ENCODE measurements at regions not wholly inside any gene's neighbourhood (a gene's known extent, or its start where the extent isn't known, plus 50 kb on each side); places are given as distances from the start of the nearest gene placed in this dataset.

DNA sequence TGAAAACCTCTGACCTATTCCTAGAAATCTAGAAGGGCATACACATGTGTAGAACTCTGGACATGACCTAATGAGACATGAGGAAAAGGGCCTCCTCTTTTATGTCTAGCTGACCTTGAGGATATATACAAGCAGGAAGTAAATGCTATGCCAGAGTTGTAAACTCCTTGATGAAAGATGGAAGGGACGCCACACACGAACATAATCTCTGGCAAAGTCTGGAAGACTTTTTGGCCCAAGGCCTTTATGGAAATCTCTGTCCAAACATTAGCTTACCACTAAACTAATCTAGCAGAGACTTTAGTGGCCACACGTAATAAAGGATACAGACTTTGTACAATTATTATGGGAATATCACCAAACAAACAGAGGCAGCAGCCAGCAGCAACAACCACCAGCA is 138.1 kb upstream of the THSD7A start:
- ATAC-seq: no peak
- DNase-seq: no peak
- Histone ChIP-seq H3K36me3 (no peaks in the 10 kb centered on the region), H3K27me3 (no peaks in the 10 kb centered on the region), H3K9me3 (peaks cover 0 to 28% (median 7%) of the 10 kb centered on the region in 12 donors), H3K27ac (no peak overlapping the region), H3K4me1 (no peaks in the 10 kb centered on the region), H3K4me3 (no peak overlapping the region)
- TF ChIP-seq, protein P1, sequence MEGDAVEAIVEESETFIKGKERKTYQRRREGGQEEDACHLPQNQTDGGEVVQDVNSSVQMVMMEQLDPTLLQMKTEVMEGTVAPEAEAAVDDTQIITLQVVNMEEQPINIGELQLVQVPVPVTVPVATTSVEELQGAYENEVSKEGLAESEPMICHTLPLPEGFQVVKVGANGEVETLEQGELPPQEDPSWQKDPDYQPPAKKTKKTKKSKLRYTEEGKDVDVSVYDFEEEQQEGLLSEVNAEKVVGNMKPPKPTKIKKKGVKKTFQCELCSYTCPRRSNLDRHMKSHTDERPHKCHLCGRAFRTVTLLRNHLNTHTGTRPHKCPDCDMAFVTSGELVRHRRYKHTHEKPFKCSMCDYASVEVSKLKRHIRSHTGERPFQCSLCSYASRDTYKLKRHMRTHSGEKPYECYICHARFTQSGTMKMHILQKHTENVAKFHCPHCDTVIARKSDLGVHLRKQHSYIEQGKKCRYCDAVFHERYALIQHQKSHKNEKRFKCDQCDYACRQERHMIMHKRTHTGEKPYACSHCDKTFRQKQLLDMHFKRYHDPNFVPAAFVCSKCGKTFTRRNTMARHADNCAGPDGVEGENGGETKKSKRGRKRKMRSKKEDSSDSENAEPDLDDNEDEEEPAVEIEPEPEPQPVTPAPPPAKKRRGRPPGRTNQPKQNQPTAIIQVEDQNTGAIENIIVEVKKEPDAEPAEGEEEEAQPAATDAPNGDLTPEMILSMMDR (IDR thresholded peaks at IDR 0.05): no peak
- TF ChIP-seq POLR2A (IDR thresholded peaks at IDR 0.05): no peak
- intact Hi-C loops (cut with DNase I): loop anchor here in 1 of 10 donors (10.0 kb wide), 1 partner anchor 65 kb away; no protein-coding TSS in a partner anchor
- WGBS, 4 donors: 40 to 59% (median 52%) methylated on average over 3 of the region's 3 CpGs

DNA sequence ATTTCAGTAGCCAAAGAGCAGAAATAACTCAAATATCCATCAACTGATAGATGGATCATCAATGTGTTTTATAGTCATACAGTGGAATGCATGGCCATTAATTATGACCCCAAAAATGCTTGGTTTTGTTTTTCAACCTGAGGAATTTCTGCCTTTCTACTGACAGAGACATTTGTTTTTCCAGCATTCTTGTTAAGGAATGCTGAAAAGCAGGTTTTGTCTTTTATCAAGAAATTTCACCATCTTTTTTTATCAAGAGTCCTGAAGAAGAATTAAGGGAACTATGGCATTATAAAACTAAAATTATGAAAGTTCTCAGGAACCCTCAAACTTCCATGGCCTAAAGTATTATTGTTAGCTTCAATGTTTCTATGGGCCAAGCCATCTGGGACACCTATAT is 153.4 kb upstream of the THSD7A start:
- TF ChIP-seq, protein P1 (IDR thresholded peaks at IDR 0.05): no peak
- TF ChIP-seq POLR2A (IDR thresholded peaks at IDR 0.05): no peak
- Histone ChIP-seq H3K27me3 (no peaks in the 10 kb centered on the region), H3K27ac (no peak overlapping the region), H3K36me3 (no peaks in the 10 kb centered on the region), H3K9me3 (peaks cover 0 to 31% (median 11%) of the 10 kb centered on the region in 12 donors), H3K4me3 (no peak overlapping the region), H3K4me1 (no peaks in the 10 kb centered on the region)
- DNase-seq (no peak), ATAC-seq (no peak)
- intact Hi-C loops (cut with DNase I): no loop called here

DNA sequence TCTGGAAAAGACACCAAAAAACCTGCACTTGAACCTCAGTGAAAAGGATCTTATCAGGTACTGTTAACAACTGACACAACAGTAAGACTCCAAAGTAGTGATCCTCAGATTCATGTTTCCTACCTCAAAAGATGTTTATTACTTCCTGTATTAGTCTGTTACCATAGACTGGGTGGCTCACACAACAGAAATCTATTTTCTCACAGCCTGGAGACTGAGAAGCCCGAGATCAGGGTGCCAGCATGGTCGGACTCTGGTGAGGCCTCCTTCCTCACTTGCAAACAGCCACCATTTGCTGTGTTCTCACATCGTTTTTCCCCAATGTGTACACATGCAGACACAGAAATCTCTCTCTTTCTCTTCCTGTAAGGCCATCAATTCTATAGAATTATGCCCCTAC is 154.0 kb upstream of the THSD7A start:
- intact Hi-C loops (cut with DNase I): no loop called here
- ATAC-seq (no peak), DNase-seq (no peak)
- H3K36me3 ChIP-seq: no peaks in the 10 kb centered on the region
- WGBS, 4 donors: 60 to 88% (median 78%) methylated on average over 3 of the region's 3 CpGs
- H3K27me3 ChIP-seq: no peaks in the 10 kb centered on the region
- H3K9me3 ChIP-seq: peaks cover 0 to 31% (median 11%) of the 10 kb centered on the region in 12 donors
- no peaks in the 10 kb centered on the region for H3K4me1 ChIP-seq
- no peak for TF ChIP-seq POLR2A (IDR thresholded peaks at IDR 0.05)
- TF ChIP-seq, protein P1 (IDR thresholded peaks at IDR 0.05): no peak
- H3K4me3 ChIP-seq: no peak overlapping the region
- H3K27ac ChIP-seq: no peak overlapping the region

DNA sequence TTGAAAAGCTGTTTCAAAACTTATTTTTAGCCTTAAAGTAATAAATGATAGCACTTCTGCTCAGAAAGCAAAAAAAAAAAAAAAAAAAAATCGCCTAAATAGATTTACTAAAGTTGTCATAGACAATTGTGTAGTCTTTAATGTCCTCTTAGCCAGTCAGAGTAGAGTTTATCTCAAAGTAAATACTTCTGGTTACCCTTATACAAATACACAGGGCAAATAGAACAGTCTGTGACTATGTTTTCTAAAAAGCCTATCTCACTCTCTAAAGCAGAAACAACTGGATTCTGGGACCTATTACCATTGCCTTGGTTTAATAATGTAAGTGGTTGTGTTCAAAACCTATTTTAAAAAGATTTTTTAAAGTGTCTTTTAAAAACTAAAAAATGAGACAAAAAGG is 156.2 kb upstream of the THSD7A start:
- TF ChIP-seq, protein P1 (IDR thresholded peaks at IDR 0.05): no peak
- ATAC-seq (no peak), DNase-seq (no peak)
- Histone ChIP-seq H3K27ac (no peak overlapping the region), H3K4me1 (no peaks in the 10 kb centered on the region), H3K4me3 (no peak overlapping the region), H3K36me3 (no peaks in the 10 kb centered on the region), H3K9me3 (peaks cover 0 to 13% (median 8%) of the 10 kb centered on the region in 12 donors), H3K27me3 (no peaks in the 10 kb centered on the region)
- intact Hi-C loops (cut with DNase I): no loop called here
- 28 to 56% (median 42%) methylated on average over 1 of the region's 1 CpG for WGBS, 4 donors

Data from heart left ventricle (tissue), 16 donors.